ENCODE measurements at regions not wholly inside any gene's neighbourhood (a gene's known extent, or its start where the extent isn't known, plus 50 kb on each side); places are given as distances from the start of the nearest gene placed in this dataset.

GRCh38 chr10:58457761-58458616, 54.7 kb upstream of the BICC1 start:
- Histone ChIP-seq H2AFZ (peak overlapping the region; percentile 63; the same call in 1 of the 2 replicates), H3K79me2 (replicated peaks; ENCODE audit: insufficient read depth) (no peaks in the 10 kb centered on the region), H3K27me3 (ENCODE audit: insufficient read depth) (no peaks in the 10 kb centered on the region), H3F3A (replicated peaks; ENCODE audit: low read depth) (no peaks in the 10 kb centered on the region), H3K27ac (ENCODE audit: low read depth) (no peak overlapping the region), H3K36me3 (ENCODE audit: insufficient read depth) (no peaks in the 10 kb centered on the region), H4K20me1 (replicated peaks; ENCODE audit: insufficient read depth) (no peaks in the 10 kb centered on the region), H3K9me2 (ENCODE audit: insufficient read depth) (0 out of 2 replicates have a peak, but pooled peaks cover 4% of the 10 kb centered on the region), H3K4me1 (ENCODE audit: insufficient read depth) (no peaks in the 10 kb centered on the region), H3K4me2 (no peak overlapping the region), H3K4me3 (no peak overlapping the region)
- Mint-ChIP-seq H3K9me3 (peaks cover 10% of the 10 kb centered on the region), H3K36me3 (ENCODE audit: low read depth) (peaks cover 3% of the 10 kb centered on the region), H3K27me3 (ENCODE audit: insufficient read depth, low read depth, poor library complexity) (no peaks in the 10 kb centered on the region), H3K4me1 (no peaks in the 10 kb centered on the region), H3K27ac (no peak overlapping the region), H3K4me3 (no peak overlapping the region)
- DNase-seq (ENCODE audit: low spot score) (no peak), ATAC-seq (no peak)
- TF ChIP-seq JUNB (IDR thresholded peaks at IDR 0.05; ENCODE audit: unreplicated experiment) (no peak), NANOG (IDR thresholded peaks at IDR 0.05; ENCODE audit: borderline replicate concordance) (no peak), ZNF462 (CRISPR knock-in tag; IDR thresholded peaks at IDR 0.05) (no peak), POLR2AphosphoS5 (IDR thresholded peaks at IDR 0.05; ENCODE audit: low read depth) (no peak), STAT1 (IDR thresholded peaks at IDR 0.05; ENCODE audit: unreplicated experiment) (no peak), EZH2 (IDR thresholded peaks at IDR 0.05; ENCODE audit: low read depth, unreplicated experiment) (no peak), EZH2phosphoT487 (IDR thresholded peaks at IDR 0.05; ENCODE audit: unreplicated experiment) (no peak), ETS1 (IDR thresholded peaks at IDR 0.05) (no peak), ZNF331 (CRISPR knock-in tag; IDR thresholded peaks at IDR 0.05; ENCODE audit: low read depth) (no peak), ZNF114 (CRISPR knock-in tag; IDR thresholded peaks at IDR 0.05) (no peak)
- TF ChIP-seq, protein P1, sequence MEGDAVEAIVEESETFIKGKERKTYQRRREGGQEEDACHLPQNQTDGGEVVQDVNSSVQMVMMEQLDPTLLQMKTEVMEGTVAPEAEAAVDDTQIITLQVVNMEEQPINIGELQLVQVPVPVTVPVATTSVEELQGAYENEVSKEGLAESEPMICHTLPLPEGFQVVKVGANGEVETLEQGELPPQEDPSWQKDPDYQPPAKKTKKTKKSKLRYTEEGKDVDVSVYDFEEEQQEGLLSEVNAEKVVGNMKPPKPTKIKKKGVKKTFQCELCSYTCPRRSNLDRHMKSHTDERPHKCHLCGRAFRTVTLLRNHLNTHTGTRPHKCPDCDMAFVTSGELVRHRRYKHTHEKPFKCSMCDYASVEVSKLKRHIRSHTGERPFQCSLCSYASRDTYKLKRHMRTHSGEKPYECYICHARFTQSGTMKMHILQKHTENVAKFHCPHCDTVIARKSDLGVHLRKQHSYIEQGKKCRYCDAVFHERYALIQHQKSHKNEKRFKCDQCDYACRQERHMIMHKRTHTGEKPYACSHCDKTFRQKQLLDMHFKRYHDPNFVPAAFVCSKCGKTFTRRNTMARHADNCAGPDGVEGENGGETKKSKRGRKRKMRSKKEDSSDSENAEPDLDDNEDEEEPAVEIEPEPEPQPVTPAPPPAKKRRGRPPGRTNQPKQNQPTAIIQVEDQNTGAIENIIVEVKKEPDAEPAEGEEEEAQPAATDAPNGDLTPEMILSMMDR (conservative IDR thresholded peaks at IDR 0.05; ENCODE audit: low read depth in 2 of 2) = no peak

Data from GM23338 (cell line).